Ureter (tissue), 1 donor: ENCODE measurements at regions not wholly inside any gene's neighbourhood (a gene's known extent, or its start where the extent isn't known, plus 50 kb on each side); places are given as distances from the start of the nearest gene placed in this dataset.
"Not testable (repeated sequence)": the region's sequence is repeated elsewhere in the genome, so short reads cannot be mapped to it uniquely, and the experiment has no call there.

Experiments
- DNase-seq: peaks from one replicate; pipeline ENCODE4 v3.0.0-alpha.2; 2020; ENCODE audit warnings: low spot score
- donor health status: DM: yes; HTN: yes; CAD: no.

DNA sequence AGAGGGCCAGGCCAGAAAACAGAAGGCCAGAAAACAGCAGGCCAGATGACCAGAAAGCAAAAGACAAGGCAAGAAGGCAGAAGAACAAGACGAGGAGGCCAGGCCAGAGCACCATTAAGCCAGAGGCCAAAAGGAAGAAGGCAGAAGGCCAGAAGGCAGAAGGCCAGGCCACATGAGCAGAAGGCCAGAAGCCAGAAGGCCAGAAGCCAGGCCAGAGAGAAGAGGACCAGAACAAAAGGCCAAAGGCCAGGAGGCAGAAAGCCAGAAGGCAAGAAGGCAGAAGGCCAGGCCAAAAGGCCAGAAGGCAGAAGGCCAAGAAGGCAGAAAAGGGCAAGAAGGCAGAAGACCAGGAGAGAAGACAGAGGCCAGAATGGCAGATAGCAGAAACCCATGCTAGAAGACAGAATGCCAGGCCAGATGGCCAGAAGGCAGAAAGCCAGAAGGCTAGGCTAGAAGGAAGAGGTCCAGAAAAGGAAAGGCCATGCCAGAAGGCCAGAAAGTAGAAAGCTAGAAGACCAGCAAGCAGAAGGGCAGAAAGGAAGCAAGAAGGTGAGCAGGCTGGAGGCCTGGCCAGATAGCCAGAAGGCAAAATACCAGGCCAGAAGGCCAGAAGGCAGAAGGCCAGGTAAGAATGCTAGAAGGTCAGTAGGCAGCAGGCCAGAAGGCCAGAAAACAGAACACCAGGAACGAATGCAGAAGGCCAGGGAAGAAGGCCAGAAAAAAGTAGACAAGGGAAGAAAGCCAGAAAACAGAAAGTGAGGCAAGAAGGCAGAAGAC is 187.6 kb downstream of the TUBA3C start:
- DNase-seq, result no peak

GRCh38 chr13:18992791-18993190 is 188.8 kb downstream of the TUBA3C start:
- DNase-seq, result no peak

GRCh38 chr13:18991060-18991459 is 190.6 kb downstream of the TUBA3C start:
- no peak for DNase-seq

DNA sequence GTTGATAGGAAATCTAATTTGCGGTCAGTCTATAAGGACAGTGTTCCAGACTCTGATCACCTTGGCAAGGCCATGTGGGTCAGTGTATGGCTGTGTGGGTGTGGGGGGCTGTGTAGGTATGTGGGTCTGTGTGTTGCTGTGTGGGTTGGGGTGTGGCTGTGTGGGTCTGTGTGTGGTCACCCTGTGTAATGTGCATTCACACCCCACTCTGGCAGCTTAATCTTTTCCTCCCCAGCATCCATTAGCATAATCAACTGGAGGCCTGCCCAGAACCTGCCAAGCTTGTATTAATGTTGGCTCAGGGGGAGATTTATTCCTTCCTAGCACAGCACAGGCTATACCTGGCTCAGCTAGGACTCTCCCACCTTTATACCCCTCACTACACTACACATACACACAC is 203.2 kb downstream of the TUBA3C start:
- peak; percentile 62 for DNase-seq

GRCh38 chr13:18977857-18978256 is 203.8 kb downstream of the TUBA3C start:
- no peak for DNase-seq

DNA sequence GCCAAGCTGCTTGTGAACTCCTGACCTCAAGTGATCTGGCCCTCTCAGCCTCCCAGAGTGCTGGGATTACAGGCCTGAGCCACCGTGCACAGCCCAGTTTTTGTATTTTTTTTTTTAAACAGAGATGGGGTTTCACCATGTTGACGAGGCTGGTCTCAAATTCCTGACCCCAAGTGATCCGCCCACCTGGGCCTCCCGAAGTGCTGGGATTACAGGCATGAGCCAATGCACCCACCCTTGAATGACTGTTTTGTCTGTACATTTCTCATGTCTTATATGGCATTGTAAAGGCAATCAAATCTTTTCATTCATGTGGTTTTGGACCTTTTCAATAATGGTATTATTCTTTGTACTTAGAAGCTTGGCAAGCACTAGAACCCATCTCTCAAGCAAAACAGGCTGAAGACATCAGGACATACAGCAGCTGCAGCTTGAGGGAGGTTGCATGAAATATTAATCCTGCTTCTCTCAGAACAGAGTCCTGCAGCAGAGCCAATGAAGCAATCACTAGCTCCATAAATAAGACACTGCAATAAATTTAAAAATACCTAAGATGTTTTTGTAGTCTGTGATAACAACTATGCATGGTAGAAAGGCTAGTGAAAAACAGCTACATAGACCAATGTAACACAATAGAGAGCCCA is 209.9 kb downstream of the TUBA3C start:
- DNase-seq, result no peak

- DNase-seq, result no peak
These were observed 216.2 kb downstream of the TUBA3C start for GRCh38 chr13:18965347-18965855.

- DNase-seq, result no peak
These were observed 216.7 kb downstream of the TUBA3C start for GRCh38 chr13:18964942-18965341.

DNA sequence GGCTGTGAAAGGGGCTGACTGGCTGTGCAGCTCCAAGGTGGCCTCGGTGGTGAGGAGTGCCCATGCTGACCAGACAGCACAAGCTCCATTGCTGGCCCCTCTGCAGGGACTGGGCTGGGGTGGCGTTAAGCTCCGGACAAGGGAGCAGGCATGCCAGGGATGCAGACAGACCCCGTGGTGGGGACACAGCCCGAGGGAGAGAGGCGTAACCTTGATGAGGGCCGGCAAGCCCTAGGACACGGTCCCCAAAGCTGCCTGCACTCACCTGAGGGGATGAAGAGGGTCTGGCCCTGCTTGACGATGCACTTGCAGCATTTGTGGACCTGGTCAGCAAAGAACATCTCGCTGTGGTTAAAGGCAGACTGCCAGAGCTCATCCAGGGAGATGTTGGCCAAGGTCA is 217.9 kb downstream of the TUBA3C start:
- DNase-seq, result not testable (repeated sequence)

DNA sequence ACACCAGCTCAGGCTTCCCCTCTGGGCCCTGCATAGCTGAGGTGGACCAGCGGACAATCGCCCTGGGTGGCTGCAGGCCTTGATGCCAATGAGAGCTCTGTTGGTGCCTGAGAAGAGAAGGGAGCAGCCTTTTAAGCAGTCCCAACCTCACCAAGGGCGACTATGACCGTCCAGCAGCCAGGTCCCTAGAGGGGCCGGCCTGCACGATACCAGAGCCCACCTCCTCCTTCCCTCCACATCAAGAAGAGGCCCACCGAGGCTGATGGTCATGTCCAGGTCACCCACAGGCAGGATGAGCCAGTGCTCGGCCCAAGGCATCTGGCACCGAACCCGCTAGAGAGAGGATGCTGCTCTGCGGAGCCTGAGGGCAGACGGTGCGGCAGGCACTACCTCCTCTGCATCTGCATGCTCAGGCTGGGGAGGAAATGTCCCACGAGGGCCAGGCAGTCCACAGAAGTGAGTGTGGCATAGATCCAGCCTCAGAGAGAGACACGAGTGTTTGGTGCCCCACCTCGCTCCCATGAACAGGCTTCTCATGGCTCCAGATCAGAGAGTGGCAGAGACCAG is 219.4 kb downstream of the TUBA3C start:
- DNase-seq, result no peak

DNA sequence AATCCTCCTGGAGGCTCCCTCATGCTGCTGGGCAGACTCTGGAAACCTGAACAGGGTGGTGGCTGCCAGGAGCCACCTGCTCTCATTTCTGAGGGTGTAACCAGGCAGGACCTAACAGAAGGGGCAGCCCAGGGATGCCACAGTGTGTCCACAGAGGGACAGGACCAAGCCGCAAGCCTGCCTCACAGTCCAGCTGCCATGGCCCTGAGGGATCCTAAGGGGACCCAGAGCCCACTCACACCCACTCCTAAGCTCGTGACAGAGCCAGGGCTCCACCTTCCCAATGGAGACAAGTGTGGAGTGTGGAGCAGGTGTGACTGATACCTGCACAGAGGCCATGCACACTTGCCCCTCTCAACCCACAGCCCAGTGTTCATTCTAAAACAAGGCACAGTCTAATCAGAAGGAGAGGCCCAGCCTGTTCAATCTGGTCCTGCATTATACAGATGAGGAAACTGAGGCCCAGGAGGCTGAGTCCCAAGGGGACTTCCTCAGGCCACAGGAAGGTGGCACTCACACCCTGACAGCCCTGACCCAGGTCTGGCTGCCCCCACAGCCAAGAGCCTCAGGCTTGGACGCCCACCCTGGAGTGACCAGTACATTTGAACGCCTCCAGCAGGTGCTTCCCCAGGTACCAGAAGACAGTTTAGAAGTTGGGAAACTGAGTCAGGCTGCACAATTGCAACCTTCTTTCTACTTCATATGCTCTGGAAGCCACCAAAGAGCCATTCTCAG is 220.1 kb downstream of the TUBA3C start:
- DNase-seq, result no peak

DNA sequence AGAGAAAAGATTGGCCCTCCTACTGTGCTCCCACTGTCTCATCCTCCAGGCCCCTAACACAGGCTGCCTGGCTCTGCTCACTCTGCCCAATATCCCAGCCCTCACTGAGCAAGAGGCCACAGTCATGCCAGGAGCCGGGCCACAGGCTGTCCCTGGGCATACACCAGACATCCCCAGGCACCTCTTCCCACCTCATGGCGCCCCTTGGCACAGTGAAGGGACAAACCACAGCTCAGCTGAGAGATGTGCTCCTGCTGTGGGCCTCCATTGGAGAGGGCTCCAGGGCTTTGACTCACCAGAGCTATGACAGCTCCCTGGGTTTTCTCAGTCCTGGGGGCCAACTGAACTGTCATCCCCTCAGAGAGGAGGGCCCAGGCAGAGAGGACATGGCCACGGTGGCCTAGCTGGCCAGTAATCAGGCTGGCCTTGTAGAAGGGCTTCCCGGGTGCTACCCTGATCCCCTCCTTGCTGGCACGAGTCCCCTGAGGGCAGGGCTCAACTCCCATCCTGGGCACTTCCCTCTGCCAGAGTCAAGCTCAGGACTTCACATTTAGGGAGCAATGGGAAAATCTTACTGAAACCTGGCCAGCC is 220.9 kb downstream of the TUBA3C start:
- DNase-seq, result no peak

DNA sequence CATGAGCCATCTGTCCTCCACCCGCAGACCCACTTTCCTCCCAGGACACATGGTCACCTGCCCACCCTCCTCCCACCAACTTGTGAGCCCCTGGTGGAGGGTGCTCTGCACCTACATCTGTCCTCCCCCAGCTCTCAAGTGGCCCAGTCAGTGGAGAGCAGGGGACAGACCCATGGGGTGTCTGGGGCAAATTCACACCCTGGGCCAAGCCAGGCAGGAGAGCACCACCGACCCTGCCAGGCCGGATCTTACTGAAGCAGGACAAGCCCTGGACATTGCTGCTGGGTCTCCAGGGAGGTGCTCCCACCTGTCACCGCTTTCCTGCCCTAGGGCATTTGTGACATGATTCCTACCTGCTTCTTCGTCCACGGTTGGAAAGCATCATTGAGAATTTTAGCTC is 221.6 kb downstream of the TUBA3C start:
- no peak for DNase-seq

DNA sequence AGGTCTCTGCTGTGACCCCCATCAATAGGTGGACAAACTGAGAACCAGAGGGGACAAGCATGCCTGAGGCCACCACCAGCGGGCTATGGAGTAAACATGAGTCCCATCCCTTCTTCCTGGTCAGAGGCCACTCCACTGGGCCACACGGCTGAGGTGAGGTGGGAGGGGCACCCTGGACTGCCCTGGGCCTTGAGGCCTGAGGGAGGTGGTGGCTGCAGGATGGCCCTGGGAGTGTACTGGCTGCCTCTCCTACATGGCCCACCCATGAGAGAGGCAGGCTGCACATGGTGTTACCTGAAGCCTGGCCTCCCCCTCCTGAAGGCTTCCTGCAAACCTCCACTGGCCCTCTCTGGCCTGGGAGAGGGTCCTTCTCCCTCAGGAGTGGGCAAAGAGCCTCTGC is 222.4 kb downstream of the TUBA3C start:
- DNase-seq, result no peak

DNA sequence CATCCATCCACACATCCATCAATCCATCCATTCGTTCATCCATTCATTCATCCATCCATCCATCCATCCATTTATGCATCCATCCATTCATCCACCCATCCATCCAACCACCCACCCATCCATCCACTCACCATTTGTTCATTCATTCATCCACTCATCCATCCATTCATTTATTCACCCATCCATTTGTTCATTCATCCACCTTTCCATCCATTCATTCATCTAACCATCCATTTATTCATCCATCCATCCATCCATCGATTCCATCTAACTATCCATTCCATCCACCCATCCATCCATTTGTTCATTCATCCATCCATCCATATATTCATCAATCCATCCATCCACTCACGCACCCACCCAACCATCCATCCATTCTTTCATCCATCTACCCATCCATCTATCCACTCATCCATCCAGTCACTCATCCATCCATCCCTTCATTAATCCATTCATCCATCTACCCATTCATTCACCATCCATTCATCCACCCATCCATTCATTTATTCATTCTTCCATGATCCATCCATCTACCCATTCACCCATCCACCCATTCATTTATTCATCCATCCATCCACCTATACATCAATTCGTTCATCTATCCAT is 225.0 kb downstream of the TUBA3C start:
- no peak for DNase-seq

- DNase-seq, result no peak
These were observed 227.4 kb downstream of the TUBA3C start for GRCh38 chr13:18954254-18954653.

DNA sequence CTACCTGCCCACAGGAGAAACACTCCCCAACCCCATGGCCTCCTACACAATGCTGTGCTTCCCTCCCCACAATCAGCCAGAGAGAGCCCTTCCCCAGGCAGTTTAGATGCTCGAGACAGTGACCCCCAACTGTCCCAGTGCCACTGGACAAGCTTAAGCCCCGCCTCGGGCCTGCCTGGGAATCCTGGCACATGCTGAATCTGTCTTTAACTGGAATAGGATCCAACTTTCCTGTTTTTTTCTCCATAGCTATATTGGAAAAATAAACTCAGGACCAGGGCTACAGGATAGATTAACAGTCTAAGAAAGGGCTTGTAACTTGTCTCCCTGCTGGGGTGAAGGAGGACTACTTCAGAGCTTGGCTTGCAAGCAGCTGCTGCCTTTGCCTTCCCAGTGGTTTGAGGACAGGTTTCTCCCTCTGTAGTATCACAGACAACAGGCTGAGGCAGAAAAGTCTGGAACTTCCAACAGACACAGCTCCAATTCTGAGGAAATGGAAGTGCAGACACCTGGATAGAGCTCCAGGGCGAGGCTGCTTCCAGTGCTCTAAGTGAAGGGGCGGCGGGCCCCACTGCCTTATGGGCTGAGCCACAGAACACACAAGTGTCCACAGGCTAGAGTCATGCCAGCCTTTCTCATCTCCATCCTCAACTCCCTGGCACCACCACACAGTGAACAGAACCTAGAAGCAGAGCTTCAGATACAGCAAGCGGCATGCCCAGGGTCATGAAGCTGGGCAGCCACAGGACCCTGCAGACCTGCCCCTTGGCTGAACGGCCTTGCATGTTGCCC is 228.3 kb downstream of the TUBA3C start:
- DNase-seq, result no peak

DNA sequence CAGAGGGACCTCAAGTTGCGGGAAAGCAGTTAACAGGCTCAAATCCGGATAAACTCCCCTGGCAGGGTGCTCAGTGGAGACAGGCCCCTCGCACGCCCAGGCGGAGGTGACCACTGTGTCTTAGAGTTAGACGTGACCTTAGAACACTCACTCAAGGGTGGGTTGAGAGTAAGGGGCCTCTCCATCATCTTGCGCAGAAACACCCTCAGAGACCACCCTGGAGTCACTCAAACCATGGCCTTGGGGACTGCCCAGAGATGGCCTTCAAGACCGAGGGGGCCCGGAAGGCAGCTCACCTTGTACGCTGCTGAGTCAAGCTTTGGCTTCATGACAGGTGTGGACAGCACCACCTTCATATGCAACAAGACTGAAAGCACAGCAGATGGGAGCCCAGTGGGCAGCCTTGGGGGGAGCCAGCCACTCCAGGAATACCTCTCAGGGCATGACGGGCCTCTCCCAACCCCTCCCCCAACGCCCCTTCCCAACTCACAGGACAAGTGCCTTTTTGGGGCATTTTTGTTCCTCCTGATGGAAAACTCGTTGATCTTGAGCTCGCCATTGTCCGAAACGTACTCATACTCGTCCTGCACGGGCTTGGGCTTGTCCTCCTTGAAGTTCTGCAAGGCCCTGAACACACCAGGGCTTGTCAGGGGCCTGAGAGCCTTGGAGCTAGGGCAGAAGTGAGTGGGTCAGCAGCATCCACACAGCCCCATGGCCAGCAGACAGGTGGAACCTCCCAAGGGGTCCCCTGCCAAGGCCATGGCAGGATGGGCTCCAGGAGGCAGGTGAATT is 229.2 kb downstream of the TUBA3C start:
- no peak for DNase-seq

- DNase-seq, result no peak
These were observed 230.2 kb downstream of the TUBA3C start for GRCh38 chr13:18951412-18951811.

- no peak for DNase-seq
These were observed 231.7 kb downstream of the TUBA3C start for GRCh38 chr13:18949970-18950369.
